ENCODE measurements at regions not wholly inside any gene's neighbourhood (a gene's known extent, or its start where the extent isn't known, plus 50 kb on each side); places are given as distances from the start of the nearest gene placed in this dataset.
"Not testable (repeated sequence)": the region's sequence is repeated elsewhere in the genome, so short reads cannot be mapped to it uniquely, and the experiment has no call there.

- no peaks in the 10 kb centered on the region for H3K4me1 ChIP-seq (ENCODE audit: control insufficient read depth, insufficient read depth, low read length, poor library complexity, severe bottlenecking)
- peaks cover 0 to 5% of the 10 kb centered on the region in 2 experiments for H3K9me3 ChIP-seq (ENCODE audit: control insufficient read depth in 2 of 2, low read length in 2 of 2)
- H3K4me3 ChIP-seq (ENCODE audit: low read depth, low read length): no peak overlapping the region
- no peaks in the 10 kb centered on the region for H3K27me3 ChIP-seq (ENCODE audit: control insufficient read depth, insufficient read depth, low read length)
- Mint-ChIP-seq H3K27me3 (no peaks in the 10 kb centered on the region), H3K4me1 (no peaks in the 10 kb centered on the region), H3K36me3 (no peaks in the 10 kb centered on the region), H3K9me3 (peaks cover 0 to 13% (median 3%) of the 10 kb centered on the region in 7 donors), H3K27ac (no peak overlapping the region), H3K4me3 (no peak overlapping the region)
- ATAC-seq (ENCODE audit: low read depth in 2 of 2) (no peak), DNase-seq (no peak)
- H3K36me3 ChIP-seq (ENCODE audit: control insufficient read depth, insufficient read depth, low read length): no peaks in the 10 kb centered on the region
- no peak overlapping the region for H3K27ac ChIP-seq (ENCODE audit: insufficient read depth, low read length, poor library complexity, severe bottlenecking)
Measured at GRCh38 chr4:75180217-75180616, 247.3 kb downstream of the PARM1 start.

GRCh38 chr4:75179510-75179909, 246.6 kb downstream of the PARM1 start:
- Mint-ChIP-seq H3K4me3 (no peak overlapping the region), H3K4me1 (no peaks in the 10 kb centered on the region), H3K27me3 (no peaks in the 10 kb centered on the region)

GRCh38 chr4:75172551-75172950, 239.6 kb downstream of the PARM1 start:
- Histone ChIP-seq H3K4me3 (ENCODE audit: low read depth, low read length) (no peak overlapping the region), H3K9me3 (ENCODE audit: control insufficient read depth in 2 of 2, low read length in 2 of 2) (no peaks in the 10 kb centered on the region), H3K4me1 (ENCODE audit: control insufficient read depth, insufficient read depth, low read length, poor library complexity, severe bottlenecking) (no peaks in the 10 kb centered on the region), H3K27me3 (ENCODE audit: control insufficient read depth, insufficient read depth, low read length) (no peaks in the 10 kb centered on the region), H3K36me3 (ENCODE audit: control insufficient read depth, insufficient read depth, low read length) (no peaks in the 10 kb centered on the region), H3K27ac (ENCODE audit: insufficient read depth, low read length, poor library complexity, severe bottlenecking) (no peak overlapping the region)
- Mint-ChIP-seq H3K27me3 (no peaks in the 10 kb centered on the region), H3K4me3 (no peak overlapping the region), H3K36me3 (no peaks in the 10 kb centered on the region), H3K9me3 (peaks cover 0 to 3% (median 0%) of the 10 kb centered on the region in 7 donors), H3K27ac (no peak overlapping the region), H3K4me1 (no peaks in the 10 kb centered on the region)
- DNase-seq (no peak), ATAC-seq (ENCODE audit: low read depth in 2 of 2) (no peak)

More at GRCh38 chr4:75179510-75179909, 246.6 kb downstream of the PARM1 start:
- Mint-ChIP-seq H3K27ac (no peak overlapping the region), H3K9me3 (peaks cover 0 to 13% (median 3%) of the 10 kb centered on the region in 7 donors), H3K36me3 (no peaks in the 10 kb centered on the region)
- no peak overlapping the region for H3K27ac ChIP-seq (ENCODE audit: insufficient read depth, low read length, poor library complexity, severe bottlenecking)
- H3K4me1 ChIP-seq (ENCODE audit: control insufficient read depth, insufficient read depth, low read length, poor library complexity, severe bottlenecking): no peaks in the 10 kb centered on the region
- peaks cover 0 to 5% of the 10 kb centered on the region in 2 experiments for H3K9me3 ChIP-seq (ENCODE audit: control insufficient read depth in 2 of 2, low read length in 2 of 2)
- no peaks in the 10 kb centered on the region for H3K27me3 ChIP-seq (ENCODE audit: control insufficient read depth, insufficient read depth, low read length)
- no peak overlapping the region for H3K4me3 ChIP-seq (ENCODE audit: low read depth, low read length)
- no peaks in the 10 kb centered on the region for H3K36me3 ChIP-seq (ENCODE audit: control insufficient read depth, insufficient read depth, low read length)
- ATAC-seq (ENCODE audit: low read depth in 2 of 2) (no peak), DNase-seq (no peak)

GRCh38 chr4:75169427-75169826, 236.5 kb downstream of the PARM1 start:
- H3K27me3 ChIP-seq (ENCODE audit: control insufficient read depth, insufficient read depth, low read length): no peaks in the 10 kb centered on the region
- Mint-ChIP-seq H3K4me1 (no peaks in the 10 kb centered on the region), H3K27me3 (no peaks in the 10 kb centered on the region), H3K27ac (no peak overlapping the region), H3K9me3 (peaks cover 0 to 19% (median 3%) of the 10 kb centered on the region in 7 donors), H3K36me3 (no peaks in the 10 kb centered on the region), H3K4me3 (no peak overlapping the region)
- no peaks in the 10 kb centered on the region for H3K36me3 ChIP-seq (ENCODE audit: control insufficient read depth, insufficient read depth, low read length)
- no peak for DNase-seq
- no peaks in the 10 kb centered on the region for H3K9me3 ChIP-seq (ENCODE audit: control insufficient read depth in 2 of 2, low read length in 2 of 2)
- no peak overlapping the region for H3K27ac ChIP-seq (ENCODE audit: insufficient read depth, low read length, poor library complexity, severe bottlenecking)
- ATAC-seq (ENCODE audit: low read depth in 2 of 2): no peak
- H3K4me1 ChIP-seq (ENCODE audit: control insufficient read depth, insufficient read depth, low read length, poor library complexity, severe bottlenecking): no peaks in the 10 kb centered on the region
- H3K4me3 ChIP-seq (ENCODE audit: low read depth, low read length): no peak overlapping the region

- H3K4me1 ChIP-seq (ENCODE audit: control insufficient read depth, insufficient read depth, low read length, poor library complexity, severe bottlenecking): no peaks in the 10 kb centered on the region
- H3K27ac ChIP-seq (ENCODE audit: insufficient read depth, low read length, poor library complexity, severe bottlenecking): no peak overlapping the region
- Mint-ChIP-seq H3K27me3 (no peaks in the 10 kb centered on the region), H3K4me1 (no peaks in the 10 kb centered on the region), H3K9me3 (peaks cover 0 to 19% (median 3%) of the 10 kb centered on the region in 7 donors), H3K27ac (no peak overlapping the region), H3K36me3 (no peaks in the 10 kb centered on the region), H3K4me3 (no peak overlapping the region)
- H3K27me3 ChIP-seq (ENCODE audit: control insufficient read depth, insufficient read depth, low read length): no peaks in the 10 kb centered on the region
- ATAC-seq (ENCODE audit: low read depth in 2 of 2) (no peak), DNase-seq (no peak)
- no peaks in the 10 kb centered on the region for H3K36me3 ChIP-seq (ENCODE audit: control insufficient read depth, insufficient read depth, low read length)
- H3K4me3 ChIP-seq (ENCODE audit: low read depth, low read length): no peak overlapping the region
- no peaks in the 10 kb centered on the region for H3K9me3 ChIP-seq (ENCODE audit: control insufficient read depth in 2 of 2, low read length in 2 of 2)
Measured at GRCh38 chr4:75169020-75169419, 236.1 kb downstream of the PARM1 start.

- Mint-ChIP-seq H3K4me1 (no peaks in the 10 kb centered on the region), H3K27ac (no peak overlapping the region), H3K27me3 (no peaks in the 10 kb centered on the region), H3K9me3 (peaks cover 0 to 19% (median 3%) of the 10 kb centered on the region in 7 donors), H3K36me3 (no peaks in the 10 kb centered on the region), H3K4me3 (no peak overlapping the region)
- Histone ChIP-seq H3K9me3 (ENCODE audit: control insufficient read depth in 2 of 2, low read length in 2 of 2) (no peaks in the 10 kb centered on the region), H3K36me3 (ENCODE audit: control insufficient read depth, insufficient read depth, low read length) (no peaks in the 10 kb centered on the region), H3K27me3 (ENCODE audit: control insufficient read depth, insufficient read depth, low read length) (no peaks in the 10 kb centered on the region), H3K4me1 (ENCODE audit: control insufficient read depth, insufficient read depth, low read length, poor library complexity, severe bottlenecking) (no peaks in the 10 kb centered on the region), H3K27ac (ENCODE audit: insufficient read depth, low read length, poor library complexity, severe bottlenecking) (no peak overlapping the region), H3K4me3 (ENCODE audit: low read depth, low read length) (no peak overlapping the region)
- no peak for ATAC-seq (ENCODE audit: low read depth in 2 of 2)
- DNase-seq: no peak
Measured at GRCh38 chr4:75168548-75168947, 235.6 kb downstream of the PARM1 start.

GRCh38 chr4:75165100-75165499, 232.2 kb downstream of the PARM1 start:
- H3K9me3 Mint-ChIP-seq: peaks cover 0 to 19% (median 4%) of the 10 kb centered on the region in 7 donors
- not testable (repeated sequence) for H3K27me3 ChIP-seq (ENCODE audit: control insufficient read depth, insufficient read depth, low read length); H3K27me3 Mint-ChIP-seq; H3K4me3 Mint-ChIP-seq; ATAC-seq (ENCODE audit: low read depth in 2 of 2); H3K4me1 ChIP-seq (ENCODE audit: control insufficient read depth, insufficient read depth, low read length, poor library complexity, severe bottlenecking); H3K4me3 ChIP-seq (ENCODE audit: low read depth, low read length); DNase-seq; H3K4me1 Mint-ChIP-seq; H3K9me3 ChIP-seq (ENCODE audit: control insufficient read depth in 2 of 2, low read length in 2 of 2); H3K36me3 Mint-ChIP-seq; H3K36me3 ChIP-seq (ENCODE audit: control insufficient read depth, insufficient read depth, low read length); H3K27ac Mint-ChIP-seq; H3K27ac ChIP-seq (ENCODE audit: insufficient read depth, low read length, poor library complexity, severe bottlenecking)

- Histone ChIP-seq H3K36me3 (ENCODE audit: control insufficient read depth, insufficient read depth, low read length) (no peaks in the 10 kb centered on the region), H3K4me1 (ENCODE audit: control insufficient read depth, insufficient read depth, low read length, poor library complexity, severe bottlenecking) (no peaks in the 10 kb centered on the region), H3K9me3 (ENCODE audit: control insufficient read depth in 2 of 2, low read length in 2 of 2) (peaks cover 5 to 10% of the 10 kb centered on the region in 2 experiments), H3K27ac (ENCODE audit: insufficient read depth, low read length, poor library complexity, severe bottlenecking) (no peak overlapping the region), H3K4me3 (ENCODE audit: low read depth, low read length) (no peak overlapping the region), H3K27me3 (ENCODE audit: control insufficient read depth, insufficient read depth, low read length) (no peaks in the 10 kb centered on the region)
- Mint-ChIP-seq H3K9me3 (peaks cover 1 to 17% (median 6%) of the 10 kb centered on the region in 7 donors), H3K36me3 (no peaks in the 10 kb centered on the region), H3K4me1 (no peaks in the 10 kb centered on the region), H3K27ac (no peak overlapping the region), H3K27me3 (no peaks in the 10 kb centered on the region), H3K4me3 (no peak overlapping the region)
- ATAC-seq (ENCODE audit: low read depth in 2 of 2) (no peak), DNase-seq (no peak)
Measured at GRCh38 chr4:75158451-75158850, 225.5 kb downstream of the PARM1 start.

Data from CD4-positive, CD25-positive, alpha-beta regulatory T cell (primary cell).